HG03175 (cell line): ENCODE measurements at regions not wholly inside any gene's neighbourhood (a gene's known extent, or its start where the extent isn't known, plus 50 kb on each side); places are given as distances from the start of the nearest gene placed in this dataset.

Experiments used
- ATAC-seq: cut with Tn5 transposase; IDR thresholded peaks from one replicate; pipeline ENCODE4 v1.9.1; 2021; ENCODE audit warnings: mild to moderate bottlenecking, moderate library complexity; ENCODE audit not compliant: unreplicated experiment

DNA sequence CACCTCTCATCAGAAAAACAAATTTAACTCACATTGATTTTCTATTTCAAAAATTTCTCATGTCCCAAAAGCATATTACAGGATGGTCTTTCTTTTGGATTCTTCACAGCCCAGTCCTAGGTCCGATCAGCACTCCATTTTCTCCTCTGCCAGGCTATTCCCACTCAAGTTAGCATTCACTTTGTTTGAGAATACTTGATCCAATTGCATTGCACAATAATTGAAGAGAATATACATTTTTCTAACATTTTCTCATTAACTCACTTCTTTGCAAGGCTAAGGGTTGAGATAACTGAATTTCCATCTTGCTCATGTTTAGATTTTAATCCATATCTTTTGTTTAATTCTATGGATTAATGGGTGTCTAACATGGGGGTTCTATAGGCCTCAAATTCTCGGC lies 716.1 kb downstream of the QKI start:
- no peak for ATAC-seq

DNA sequence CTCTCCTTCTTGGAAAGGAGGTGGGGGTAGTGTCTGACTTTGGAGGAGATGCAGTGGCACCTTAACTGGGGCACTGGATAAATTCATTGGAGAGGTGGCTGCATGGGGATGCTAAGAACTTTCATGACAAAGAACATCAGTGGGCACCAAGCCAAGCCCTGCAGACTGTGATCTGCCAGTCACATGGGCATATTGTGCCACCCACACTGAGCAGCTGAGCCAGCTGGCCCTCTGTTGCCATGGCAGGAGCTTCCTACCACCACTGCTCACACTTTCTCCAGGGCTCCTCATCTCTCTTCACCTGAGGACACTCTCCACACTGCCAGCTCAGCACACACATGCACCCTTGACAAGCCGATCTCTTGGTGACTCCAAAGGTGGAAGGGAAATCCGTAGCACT lies 715.6 kb downstream of the QKI start:
- no peak for ATAC-seq

DNA sequence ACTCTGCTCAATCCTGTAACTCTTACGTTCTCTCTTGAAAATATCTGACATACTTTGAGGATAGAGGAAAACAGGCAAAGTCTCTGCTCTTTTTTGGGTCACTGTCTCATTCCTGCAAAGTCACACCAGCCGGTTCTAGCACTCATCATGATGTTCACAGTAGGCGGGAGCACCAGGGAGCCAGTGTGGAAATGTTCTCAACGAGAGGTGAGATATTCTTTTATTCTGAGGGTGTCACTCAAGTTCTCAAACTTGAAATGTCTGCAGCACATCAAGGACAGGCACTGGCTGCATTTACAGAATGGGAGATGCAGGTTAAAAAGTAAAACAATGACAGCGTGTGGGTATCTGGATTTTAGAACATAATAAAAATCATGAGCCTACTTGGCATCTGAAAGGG lies 714.7 kb downstream of the QKI start:
- ATAC-seq = no peak

DNA sequence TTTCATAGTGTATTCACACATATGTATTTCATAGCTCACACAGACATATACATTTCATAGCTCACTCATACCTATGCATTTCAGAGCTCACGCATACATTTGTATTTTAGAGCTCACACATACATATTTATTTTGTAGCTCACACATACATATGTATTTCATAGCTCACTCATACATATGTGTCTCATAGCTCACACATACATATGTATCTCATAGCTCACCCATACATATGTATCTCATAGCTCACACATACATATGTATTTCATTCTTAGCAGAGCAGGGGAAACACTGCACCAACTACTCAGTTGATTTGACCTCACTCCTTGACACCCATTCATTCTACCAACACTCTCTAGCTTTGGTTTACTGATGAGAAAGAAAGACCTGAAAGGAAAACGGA lies 713.6 kb downstream of the QKI start:
- no peak for ATAC-seq

DNA sequence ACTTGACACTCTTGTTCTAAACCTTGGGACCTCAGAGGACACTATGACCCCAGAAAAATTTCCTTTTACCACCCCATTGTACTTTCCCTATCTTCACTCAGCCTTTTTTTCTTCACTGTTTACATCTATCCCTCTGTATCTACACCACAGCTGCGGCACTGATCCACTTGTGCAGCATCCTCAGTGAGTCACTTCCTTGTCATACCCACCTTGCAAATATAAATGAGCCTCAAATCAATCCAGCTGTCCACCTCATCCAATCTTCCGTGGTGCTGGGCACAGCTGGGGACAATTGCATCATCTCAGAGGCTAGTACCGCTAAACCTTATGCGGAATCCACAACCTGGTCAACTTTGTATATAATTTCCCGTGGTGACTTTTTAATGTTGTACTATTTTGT lies 710.5 kb downstream of the QKI start:
- ATAC-seq = no peak

DNA sequence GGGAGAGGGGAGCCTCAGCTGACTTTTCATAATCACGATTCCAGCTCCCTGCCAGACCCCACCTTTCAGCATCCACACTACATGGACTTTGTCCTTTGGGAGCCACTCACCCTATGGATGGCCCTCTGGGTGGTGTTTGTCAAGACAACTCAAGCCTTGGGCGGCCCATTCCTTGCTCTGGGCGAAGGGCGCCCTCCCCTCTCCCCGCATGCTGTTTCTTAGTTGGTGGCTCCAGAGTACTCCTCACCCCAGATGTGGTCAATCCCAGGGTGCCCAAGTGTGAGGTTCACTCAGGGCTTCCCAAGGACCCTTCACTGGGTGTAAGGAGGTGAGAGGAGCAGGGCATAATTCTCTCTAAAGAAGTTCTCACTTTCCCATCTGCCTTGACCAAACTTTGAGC lies 710.0 kb downstream of the QKI start:
- ATAC-seq = no peak

DNA sequence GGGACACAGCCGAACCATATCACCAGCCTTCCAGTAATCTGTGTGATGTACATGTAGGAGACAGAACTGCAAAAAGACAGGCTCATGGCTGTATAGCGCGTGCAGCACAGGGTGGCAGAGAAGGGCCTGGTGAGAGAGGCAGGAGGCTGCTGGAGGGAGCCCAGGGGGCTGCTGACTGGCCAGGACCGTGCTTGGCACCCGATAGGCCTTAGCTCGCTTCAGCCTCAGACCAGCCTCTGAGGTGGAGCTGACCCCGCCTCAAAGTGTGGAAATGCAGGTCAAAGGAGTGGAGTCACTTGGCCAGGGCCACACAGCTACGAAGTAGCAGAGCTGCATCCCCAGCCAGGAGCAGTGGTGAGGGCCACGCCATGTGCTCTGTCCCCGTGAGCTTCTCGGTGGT lies 707.6 kb downstream of the QKI start:
- no peak for ATAC-seq

DNA sequence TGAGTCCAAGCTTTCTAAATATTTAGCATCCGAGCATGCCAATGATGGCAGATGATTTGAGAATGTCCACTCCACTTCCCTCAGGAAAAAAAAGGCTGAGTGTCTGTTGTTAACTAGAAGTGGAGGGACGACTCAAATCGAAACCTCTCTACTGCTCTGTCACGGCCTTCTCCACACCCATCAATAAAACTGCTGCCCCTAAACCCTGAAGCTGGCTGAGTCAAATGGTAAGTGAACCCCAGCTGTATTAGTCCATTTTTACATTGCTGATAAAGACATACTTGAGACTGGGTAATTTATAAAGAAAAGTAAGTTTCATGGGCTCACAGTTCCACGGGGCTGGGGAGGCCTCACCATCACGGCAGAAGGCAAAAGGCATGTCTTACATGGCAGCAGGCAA lies 707.0 kb downstream of the QKI start:
- no peak for ATAC-seq

DNA sequence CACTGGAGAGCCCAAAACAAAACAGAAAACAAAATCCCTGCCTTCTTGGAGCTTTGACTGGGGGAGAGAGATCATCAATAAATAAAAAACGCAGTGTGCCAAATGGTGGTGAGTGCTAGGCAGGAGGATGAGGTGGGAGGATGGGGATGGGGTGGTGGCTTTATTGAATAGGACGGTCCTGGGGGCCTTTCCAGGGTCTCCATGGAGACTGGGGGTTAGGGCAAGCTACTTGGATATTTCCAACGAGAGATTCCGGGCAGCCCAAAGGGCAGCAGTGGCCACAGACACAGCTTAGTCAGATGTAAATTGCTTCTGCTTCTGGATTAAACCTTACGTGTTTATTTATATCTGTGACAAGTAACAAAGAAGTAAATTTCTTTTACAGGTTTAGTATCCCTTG lies 700.1 kb downstream of the QKI start:
- no peak for ATAC-seq

DNA sequence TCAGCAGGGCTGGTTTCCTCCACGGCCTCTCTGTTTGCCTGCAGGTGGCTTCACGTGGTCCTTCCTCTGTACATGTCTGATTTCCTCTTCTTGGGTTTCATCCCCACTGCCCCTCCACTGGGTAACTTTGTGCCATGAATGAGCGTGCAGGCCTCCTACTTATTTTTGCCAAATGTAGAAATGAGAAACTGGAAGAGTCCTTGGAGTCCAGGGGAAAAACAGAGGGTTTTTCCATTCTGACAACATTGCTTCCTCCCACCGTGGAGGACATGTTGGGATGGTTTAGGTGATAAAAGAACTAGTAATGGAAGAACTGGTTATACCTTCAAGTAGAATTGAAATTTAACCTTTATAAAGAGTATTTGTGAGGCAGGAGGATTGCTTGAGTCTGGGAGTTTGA lies 699.5 kb downstream of the QKI start:
- no peak for ATAC-seq

DNA sequence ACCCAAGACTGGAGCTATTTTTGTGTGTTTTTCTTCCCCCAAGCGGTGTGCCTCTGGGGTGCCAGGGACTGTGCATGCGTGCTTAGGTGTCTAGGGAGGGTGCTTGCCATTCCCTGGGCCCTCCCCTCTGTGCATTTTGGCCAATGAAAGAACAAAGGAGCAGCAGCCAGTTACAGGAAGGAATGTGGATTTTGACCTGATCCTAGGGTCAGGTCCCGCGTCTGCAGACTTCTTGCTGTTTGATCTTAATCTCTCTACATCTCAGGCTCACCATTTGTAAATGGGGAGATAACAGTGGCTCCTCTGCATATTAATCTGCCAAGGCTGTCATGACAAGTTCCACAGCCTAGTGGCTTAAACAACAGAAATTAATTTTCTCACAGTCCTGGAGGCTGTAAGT lies 699.1 kb downstream of the QKI start:
- ATAC-seq = no peak

DNA sequence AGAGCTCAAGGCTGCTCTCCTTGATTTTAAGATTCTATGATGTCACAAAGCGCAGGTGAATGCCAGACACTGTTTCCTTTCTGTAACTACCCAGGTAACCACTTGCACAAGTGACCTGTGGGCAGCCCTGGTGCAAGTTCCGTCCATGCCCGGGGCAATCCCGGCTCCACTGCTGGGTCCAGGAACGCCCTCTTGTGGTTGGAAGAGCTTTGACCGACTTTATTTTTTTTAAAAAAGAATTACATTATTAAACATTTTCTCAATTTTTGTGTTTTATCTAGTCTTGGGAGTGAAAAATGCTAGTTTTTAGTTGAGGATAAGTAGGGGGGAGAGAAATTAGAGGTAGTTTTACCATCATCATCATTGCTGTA lies 695.2 kb downstream of the QKI start:
- ATAC-seq = no peak

DNA sequence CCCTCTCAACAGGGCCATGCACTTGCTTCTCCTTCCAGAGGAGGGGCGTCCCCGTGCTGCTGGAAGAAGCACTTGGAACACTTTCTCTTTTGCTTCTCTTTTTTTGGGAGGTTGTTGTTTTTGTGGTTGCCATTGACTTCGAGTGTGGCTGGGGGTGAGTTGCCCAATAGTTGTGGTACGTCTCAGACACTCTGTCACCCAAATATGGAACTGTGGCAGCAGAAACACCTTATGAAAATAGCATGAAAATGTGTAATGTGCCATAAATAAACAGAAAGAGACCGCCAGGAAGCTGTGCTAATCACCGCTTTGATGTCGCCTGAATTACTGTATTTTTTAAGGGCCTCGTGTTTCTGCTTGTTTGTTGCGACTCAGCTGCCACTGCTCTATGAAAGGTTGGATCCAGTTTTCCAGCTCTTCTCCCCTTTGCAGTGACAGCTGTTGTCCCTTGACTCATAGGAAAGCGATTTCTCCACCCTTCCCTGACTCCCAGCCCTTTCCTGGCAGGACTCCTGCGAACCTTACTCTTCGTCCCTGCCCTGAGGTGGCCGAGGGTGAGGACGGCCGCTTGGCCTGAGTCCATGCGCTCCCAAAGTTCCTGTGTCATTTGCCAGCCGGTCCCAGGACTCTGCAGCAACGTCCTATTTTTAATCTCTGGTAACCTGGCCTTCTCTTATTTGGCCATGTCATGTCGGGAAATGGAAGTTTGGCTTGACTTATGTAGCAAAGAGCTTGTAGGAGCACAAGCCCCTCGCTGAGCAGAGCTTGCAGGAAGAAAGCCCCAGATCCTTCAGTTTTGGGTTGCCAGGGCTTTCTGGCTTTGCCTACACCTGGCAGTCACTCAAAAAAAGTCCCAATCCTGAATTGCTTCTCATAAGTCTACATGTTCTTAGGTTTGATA lies 694.6 kb downstream of the QKI start:
- no peak for ATAC-seq

DNA sequence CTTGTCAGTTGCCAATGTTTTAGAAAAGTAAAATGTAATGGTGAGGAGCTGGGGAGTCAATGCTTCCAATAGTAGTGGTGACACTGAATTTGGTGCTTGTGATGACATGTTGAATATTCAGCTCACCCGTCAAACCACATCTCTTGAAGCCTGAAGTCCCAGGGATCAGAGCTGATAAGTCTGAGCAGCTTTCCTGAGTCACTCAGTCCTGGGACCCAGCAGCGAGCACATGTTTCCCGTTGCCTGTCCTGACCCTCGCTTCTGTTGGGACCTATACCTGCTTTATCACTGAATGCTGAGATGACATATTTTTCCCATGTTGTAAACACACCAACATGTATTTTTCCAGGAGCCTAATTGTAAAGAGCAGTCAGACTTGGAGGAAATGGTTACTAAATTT lies 693.6 kb downstream of the QKI start:
- no peak for ATAC-seq

DNA sequence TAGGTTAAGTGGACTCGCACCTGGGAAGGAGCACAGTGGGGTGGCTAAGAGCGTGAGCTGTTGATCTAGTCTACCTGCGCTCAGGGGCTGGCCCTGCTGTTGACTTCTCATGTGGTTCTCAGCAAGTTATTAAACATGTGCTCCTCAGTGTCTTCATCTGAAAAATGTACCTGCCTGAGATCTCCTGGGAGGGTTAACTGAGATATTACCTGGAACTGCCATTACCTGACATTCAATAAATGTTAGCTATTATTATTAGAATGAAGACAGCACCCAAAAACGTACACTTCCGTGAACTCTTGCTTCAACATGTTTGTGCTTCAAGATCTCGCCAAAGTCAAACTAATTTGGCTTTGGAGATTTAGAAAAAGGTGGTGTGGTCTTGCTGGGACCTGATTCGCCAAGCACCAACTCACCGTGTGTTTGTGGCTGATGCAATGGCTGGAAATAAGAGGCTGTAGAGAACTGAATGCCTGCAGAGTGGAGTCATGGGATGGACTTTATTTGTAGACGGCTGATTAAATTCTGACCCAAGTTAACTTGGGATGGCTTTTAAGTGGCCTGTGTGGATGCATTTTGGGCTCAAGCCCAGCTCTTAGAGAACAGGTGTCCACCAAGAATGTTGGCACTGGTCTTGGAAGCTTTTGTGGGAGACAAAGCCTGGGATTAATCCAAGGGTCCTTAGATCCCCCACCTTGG lies 692.9 kb downstream of the QKI start:
- ATAC-seq = no peak

DNA sequence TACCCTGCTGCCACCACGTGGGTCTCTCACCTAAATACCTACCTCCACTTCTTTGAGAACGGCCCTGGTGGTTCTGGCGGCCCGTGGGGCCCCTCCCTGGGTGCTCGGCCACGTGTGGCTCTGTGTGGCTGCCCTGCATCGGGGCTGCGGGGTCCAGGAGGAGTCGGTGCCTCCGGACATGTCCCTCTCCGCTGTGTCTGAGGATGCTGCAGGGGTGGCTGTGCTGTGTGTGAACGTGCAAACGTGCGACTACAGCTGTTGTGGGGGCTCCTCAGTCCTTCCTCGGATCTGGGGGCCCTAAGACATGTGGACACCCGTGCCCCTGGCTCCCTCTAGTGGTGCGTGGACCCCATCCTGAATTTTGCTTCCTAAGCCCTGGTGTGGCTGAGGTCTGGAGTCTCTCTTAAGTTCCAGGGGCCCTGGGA lies 691.8 kb downstream of the QKI start:
- no peak for ATAC-seq

DNA sequence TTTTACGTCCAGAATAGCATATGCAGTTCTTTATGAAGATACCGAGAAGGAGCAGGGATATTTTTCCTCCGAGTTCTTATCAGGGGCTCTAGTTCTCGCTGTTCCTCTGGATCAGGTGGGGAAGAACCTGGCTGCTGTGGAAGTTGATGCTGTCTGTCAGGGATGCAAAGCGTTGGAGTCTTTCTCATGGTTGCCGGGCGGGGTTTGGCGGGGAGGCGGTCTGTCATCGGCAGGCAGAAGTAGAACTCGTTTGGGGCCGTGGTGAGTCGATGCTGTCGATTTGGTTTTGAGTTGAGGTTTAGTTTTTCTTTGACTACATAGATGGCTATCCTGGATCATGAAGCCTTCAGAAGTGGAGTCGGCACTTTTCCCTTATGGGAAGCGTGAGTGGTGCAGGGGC lies 691.2 kb downstream of the QKI start:
- no peak for ATAC-seq

DNA sequence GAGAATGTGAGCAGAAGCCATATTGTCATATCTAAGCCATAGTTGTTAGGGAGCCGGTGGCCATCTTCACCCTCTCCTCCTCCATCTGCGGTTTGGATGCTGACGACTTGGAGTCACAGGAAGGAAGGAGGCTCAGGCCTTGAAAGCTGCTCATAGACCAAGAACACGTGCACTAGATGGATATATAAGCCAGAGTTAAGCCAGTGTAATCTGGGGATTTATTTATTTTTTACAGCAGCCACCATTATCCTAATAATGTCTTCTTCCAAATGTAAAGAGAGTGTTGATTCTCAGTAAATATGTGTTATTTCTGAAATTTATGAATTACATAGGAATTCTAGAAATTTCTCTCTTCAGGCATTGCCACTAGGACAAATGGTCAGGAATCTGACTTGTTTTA lies 689.9 kb downstream of the QKI start:
- no peak for ATAC-seq

DNA sequence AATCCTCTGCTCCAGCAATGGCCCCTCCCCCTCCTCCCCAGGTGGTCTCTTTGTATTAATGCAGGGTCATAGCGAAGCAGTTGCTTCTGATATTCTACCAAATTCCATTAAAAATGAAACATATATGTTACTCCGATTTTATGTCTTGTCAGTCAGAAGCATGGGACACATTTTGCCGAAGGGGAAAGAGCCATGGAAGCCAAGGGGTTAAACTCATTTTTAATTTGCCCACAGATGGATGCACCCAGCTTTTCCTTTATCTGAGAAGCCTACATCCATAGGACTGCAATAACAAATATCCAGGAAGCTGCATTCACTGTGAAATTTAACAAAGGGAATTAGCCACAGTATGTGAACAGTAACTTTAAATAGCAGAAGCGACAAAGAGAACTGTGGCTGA lies 688.2 kb downstream of the QKI start:
- no peak for ATAC-seq

DNA sequence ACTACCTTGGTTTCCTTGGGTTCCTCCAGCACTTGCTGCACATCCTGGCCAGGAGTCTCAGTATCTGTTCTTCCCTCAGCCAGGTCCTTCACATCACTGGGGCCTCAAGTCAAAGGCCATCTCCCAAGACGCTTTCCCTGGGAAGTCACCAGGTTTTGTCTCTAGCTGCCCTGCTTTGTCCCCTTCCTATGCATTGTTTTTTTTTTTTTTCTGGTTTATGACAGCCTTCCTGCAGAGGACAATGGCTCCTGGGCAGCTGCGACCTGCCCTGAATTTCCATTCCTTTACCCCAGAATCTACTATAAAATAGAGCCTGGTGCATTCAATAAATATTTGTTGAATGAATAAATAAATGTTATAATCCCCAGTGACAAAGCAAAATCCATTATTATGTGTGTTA lies 687.3 kb downstream of the QKI start:
- ATAC-seq = no peak

DNA sequence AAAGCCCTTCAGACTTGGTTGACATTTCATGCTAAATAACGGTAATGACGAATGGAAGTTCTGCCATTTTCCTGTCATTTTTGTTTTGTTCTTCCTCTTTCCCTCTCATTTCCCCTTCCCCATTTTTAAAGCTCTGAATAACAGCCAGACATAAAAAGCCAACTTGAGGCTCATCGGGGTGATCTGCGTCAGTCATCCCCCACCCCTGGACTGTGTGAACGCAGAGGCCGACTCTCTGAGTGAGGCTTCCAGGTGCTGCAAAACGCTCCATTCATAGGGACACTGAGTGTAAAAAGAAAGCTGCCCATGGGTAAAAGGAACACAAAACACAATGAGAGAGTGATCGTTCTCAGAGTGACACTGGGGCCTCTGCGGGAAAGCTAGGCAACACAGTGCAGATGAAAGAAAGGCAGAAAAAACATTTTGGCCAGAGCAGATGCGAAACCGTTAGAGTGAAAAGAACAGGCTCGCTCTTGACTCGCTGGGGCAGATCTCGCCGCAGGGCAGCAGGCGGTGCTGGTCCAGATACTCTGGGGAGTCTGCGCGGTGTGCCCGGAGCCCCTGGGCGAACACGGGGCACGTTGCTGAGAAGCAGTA lies 684.8 kb downstream of the QKI start:
- ATAC-seq = no peak

DNA sequence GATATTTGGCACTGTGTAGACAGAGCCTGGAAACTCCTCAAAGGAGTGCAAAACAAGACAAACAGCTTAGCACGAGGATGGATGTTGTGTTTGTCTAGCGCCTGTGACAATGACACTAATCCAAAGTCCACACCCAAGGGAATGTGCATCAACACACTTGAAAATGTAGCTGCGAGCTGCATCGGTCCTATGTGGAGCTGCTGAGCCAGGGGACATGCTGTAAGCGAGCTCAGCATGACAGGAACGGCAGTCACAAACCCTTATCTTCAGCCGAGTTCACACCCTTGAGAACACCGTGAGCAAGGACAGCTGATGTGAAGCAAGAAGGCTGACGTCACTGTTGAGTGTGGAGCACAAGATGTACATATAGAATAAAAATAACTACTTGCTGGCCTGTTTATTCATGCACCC lies 684.3 kb downstream of the QKI start:
- no peak for ATAC-seq
